ENCODE measurements at regions not wholly inside any gene's neighbourhood (a gene's known extent, or its start where the extent isn't known, plus 50 kb on each side); places are given as distances from the start of the nearest gene placed in this dataset.

DNA sequence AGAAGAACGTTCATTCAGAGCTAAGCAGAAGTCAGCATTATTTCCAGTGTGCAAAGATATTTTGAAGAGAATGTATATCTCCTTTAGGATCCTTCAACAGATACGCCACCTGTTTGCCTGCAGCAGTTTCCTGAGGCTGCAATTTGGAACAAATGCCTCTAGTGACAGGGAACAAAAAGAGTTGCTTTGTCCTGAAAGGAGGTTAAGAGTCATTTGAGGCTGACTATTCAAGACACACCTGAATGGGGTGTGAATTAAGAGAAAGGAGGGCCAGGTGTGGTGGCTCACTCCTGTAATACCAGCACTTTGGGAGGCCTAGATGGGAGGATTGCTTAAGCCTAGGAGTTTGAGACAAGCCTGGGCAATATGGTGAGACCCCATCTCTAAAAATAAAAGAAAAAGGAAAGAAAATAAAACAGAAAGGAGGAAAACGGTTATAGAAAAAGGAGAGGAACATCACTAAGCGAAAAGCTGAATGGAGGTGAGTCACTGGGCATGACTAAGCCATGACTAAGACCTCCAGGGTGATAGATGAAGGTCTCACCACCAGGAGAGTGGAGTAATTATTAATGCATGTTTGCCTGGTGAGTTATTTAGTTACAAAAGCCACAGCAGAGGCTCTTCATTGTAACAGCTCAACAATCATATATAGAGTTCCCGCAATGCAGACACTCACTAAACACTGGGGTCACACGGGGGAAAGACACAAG, 255.2 kb upstream of the TNC start:
- no peak for DNase-seq

DNA sequence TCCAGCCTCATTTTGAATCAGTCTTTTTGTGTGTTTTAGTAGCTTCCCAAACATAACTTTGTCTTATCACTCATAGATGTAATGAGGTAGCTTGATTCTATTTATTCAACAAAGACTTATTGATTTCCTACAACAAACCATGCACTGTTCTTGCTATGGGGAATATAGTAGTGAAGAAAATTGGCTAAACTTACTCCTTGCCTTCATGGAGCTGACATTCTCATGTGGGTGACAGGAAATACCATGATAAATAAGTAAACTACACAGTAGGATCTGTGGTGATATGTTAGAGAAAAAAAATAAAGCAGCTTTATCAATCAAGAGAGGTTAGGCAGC, 255.7 kb upstream of the TNC start:
- no peak for DNase-seq

DNA sequence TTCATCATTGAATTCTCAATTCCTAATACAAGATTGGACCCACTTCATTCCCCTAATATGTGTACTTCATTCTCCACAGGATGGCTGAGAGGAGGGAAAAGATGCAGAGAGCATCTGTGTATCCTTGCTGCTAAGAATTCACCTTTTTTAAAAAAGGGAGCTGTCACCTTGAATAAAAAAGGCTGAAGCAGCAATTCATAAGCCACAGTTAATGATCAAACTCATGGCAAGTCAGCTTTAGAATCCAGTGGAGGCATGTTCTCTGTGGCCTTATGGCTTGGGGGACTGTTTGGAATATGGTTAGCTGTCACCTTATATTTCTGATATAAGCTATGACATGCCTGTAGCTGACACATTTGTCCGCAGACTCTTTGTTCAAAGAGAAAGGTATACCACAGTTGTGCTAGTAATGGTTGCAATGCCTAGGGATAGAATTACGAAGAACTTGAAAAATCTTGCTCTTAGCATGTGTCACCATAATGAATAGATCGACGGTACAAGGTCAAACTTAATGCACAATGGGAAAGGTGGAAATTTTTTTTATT, 256.8 kb upstream of the TNC start:
- DNase-seq: no peak

DNA sequence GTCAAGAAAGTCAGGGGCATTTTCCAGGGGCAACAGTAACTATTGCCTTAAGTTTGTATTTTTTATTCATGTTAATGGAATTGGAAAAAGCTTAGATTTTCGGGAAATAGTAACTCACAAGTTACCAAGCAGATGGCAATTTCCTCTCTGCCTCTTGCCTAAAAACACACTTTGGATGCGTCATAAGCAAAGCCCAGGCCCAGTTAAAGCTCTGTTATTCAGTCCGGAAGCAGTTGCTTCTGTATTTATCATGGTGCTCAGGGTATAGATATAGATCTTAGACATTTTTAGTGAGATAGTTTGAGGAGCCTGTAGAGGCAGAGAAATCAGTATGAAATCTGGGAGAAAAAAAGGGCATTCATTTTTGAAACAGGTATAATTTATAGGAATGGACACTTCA, 260.3 kb upstream of the TNC start:
- DNase-seq: no peak

DNA sequence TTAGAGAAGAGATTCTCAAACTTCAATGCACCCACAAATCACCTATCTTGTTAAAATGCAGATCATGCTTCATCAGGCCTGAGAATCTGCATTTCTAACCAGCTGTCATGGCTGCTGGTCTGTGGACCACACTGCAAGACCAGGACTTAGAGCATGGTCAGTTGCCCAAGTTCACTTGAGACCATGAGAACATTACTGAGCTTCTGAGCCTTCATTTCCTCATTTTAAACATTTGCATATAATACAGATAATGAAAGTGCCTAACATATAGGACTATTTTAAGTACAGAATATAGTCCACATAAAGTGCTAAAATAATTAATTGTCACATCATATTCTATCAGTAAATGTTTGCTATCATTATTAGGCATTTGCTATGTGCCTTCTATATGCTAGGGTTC, 260.8 kb upstream of the TNC start:
- DNase-seq: no peak

DNA sequence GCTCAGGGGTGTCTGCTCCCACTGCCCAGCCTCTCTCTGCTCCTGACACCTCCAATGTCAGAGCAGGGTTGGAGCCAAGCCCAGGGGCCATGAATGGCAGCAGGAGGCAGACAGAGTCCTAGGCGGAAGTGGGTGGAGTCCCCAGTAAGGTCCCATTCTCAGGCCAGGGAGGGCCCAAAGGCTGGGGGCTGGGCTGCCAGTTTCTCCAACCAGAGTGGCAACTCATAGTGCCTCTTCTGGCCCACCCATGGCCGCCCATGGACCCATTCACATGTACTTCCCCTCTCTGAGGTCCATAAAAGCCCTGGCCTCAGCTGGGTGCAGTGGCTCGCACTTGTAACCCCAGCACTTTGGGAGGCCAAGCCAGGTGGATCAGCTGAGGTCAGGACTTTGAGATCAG, 261.8 kb upstream of the TNC start:
- DNase-seq: no peak

DNA sequence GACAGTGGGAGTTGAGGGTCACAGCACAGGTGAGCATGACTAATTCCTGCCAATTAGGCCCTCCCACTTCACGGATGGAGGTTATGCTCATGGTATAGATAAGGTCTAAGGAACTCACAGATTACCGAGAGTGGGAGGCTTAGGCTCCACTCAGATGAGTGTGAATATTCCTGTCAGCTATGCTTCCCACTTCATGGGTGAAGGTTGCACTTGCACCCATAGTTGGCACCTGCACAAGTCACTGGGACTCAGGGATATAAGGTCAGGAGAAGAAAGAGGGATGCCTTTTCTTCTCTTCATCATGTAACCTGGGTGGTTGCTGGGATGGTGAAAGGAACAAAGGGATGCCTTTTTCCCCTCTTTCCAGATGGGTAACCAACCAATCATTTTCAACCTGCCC, 264.9 kb upstream of the TNC start:
- no peak for DNase-seq

DNA sequence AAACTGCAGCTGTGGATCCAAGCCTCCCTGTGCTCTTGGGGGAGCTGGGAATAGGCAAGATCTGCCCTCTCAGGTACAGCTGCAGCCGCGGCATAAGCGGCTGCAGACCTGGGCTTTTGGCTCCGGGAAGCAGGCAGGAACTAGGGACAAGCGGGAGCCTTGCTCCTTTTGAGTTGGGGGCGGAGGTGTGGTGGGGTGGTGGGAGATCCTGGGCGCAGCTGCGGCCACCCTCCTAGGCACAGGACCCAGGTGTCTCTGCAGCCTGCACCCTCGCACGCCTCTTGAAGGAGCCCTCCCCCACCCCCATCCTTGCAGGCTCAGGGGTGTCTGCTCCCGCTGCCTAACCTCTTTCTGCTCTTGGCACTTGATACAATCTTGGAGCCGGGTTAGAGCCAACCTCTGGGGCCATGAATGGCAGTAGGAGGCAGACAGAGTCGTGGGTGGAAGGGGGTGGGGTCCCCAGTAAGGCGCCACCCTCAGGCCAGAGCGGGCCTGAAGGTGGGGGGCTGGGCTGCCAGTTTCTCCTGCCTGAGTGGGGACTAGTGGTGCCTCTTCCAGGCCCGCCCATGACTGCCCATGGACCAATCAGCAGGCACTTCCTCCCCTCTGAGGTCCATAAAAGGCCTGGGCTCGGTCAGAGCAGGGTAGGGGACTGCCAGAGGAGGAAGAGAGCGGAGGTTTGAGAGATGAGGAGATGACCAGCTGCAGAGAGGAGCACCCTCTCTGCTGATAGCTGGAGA, 267.6 kb upstream of the TNC start:
- DNase-seq: no peak

DNA sequence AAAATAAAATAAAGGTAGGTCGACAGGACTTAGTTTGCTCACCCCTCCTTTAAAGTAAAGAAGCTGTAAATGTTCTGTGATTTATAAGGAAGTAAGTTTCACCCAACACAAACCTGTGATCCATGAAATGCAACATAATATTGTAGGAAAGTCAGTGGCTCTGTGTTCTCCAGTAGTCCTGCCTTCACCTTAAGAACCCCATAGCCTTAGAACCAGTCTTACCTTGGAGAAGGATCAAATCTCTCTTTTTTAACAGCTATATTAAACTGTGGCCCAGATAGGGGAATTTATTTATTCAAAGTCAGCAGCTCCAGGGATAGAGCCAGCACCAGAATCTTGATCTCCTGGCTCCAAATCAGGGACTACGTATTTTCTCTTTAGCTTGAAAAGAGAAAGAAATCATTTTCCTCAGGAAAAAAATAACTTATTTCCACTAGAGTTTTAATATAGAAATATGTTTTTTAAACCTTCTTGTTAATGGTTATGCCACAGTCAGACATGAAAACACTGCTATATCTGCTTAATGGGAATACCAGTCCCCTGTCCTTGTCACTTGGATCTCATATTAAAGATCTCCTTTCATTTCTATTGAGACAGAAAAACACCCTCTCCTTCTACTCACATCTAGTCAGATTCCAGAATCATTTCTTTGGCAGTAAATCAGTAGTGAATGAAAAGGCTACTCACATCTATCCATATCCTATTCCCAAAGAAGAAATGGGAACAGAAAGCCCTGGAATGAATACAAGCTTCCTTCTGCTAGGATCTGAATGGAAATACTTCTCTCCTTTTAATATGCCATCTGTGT, 269.2 kb upstream of the TNC start:
- no peak for DNase-seq

DNA sequence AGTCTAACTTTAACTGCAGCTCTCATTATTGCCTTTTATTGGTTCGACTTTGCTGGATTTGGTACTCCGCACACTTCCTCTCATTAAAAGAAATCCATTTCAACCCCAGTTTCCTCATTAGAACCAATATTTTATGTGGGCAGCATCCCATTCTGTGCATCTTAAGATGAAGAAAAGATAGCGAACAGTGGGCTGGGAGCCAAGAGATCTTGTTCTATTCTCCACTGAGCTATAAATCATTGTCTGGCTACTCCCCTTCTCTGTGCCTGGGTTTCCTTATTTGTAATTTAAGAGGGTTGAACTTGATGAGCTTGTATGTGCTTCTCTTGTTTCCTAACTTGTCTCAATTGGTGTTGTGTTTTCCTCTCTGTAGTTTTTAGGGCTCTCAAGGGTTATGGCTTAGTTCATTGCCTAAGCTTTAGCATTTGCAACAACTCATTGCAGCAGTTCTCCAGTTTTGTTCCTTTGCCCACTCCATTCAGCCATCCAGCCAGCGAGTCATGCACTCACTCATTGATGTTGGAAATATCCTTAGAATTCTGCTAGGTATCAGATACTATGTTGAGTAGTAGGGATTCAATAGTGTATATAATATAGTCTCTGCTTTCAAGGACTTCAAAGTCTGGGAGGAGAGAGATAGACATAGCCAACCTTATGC, 273.3 kb upstream of the TNC start:
- DNase-seq: no peak

DNA sequence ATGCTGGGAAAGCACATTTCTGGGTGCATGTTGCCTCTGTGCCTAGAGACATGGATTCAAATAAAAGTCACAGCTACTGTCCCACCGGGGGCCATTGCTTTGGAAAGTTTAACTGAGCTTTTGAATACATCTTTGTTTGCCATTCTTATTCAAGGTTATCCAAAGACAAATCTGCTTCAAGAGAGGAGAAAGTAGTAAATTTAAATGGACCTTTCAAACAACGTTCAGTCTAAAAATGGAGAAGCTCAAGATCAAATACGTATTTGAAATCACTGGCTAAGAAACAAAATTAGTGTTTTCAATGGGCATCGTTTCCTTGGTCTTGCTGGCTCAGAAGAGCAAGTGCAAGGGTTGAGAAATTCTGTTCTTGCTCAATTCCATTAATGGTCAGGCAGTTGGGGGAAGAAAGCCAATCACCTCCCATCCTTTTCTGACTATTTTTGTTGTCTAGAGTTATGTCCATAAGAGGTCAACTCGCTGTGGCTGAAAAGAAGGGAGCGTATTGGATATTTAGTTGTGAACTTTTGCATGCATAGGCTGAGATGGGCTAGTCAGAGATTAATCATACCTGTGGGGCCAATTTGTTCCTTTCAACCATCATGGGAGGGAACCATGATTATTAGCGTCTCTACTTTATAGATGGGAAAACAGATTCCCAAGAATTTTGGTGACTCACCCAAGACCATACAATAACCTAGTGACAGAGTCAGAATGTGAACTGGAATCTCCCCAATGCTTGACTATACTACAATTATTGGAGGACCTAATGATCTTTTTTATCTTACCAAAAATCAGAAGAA, 276.2 kb upstream of the TNC start:
- DNase-seq: no peak

DNA sequence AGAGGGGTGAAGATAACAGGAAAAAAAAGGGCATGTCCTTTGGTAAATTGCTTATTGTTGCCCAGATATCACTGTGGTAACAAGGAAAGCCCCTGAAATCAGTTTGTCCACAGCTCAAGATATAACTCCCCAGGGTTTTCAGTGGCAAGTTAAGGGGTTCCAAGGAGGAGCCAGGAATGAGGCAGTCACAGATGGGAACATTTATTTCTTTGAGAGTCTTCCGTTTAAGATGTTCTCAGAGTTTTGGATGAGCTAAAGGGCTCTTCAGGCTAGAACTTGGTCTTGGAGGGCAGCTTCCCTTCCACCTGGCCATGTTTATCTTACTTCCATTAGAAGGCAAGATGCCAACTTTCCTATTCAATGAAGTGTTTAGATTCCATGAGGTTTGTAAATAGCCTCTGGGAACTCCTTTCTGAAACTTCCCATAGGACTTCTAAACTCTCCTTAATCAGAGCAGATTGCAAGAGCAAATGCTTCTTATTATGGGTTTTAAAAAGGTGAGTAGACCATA, 277.6 kb upstream of the TNC start:
- peak; percentile 8 for DNase-seq

DNA sequence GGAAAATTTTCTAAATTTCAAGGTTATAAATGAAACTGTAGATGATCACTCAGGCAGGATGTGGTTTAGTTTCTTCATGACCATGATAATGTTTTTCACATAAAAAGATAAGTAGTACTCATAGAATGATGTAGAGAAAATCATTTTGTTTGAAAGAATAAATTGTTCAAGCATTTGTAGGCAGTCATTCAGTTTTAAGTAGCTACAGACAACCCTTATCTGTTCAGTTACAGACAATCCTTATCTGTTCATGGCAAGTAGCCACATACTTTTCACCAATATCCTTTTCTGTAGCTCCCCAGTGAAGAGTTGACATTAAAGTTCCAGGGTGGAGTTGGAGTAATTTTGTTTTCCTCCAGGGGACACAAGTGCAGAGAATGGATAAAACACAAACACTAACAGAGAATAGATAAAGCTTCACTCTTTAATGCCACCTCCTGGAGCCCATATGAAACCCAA, 278.1 kb upstream of the TNC start:
- DNase-seq: no peak

DNA sequence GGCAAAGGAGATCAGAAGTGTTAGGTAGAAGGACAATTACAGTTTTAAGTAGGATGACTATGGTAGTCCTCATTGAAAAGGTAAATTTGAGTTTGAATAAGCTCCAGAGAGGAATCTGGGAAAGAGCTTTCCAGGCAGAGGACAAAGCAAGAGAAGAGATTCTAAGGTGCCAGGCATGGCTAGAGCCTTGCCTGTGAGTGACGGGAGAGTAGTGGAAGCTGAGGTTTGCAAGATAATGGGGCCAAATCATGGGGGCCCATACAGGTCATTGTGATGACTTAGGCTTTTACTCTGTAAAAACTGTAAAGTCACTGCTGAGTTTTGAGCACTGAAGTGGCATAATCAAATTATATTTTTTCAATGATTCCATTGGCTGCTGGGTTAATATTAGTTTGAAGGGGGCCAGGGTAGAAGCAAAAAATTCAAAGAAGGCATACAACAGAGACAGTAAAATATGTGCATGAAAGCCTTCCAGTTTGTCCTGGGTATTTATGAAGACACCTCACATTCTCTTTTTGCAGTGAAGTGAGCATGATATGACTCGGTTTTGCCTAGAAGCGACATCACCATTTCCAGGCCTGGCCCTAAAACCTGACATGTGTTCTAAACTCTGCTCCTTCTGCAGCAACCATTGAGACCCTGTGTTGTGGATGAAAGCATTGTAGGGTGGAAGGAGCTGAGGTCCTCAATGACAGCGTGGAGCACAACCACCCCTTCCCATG, 279.8 kb upstream of the TNC start:
- DNase-seq: no peak

DNA sequence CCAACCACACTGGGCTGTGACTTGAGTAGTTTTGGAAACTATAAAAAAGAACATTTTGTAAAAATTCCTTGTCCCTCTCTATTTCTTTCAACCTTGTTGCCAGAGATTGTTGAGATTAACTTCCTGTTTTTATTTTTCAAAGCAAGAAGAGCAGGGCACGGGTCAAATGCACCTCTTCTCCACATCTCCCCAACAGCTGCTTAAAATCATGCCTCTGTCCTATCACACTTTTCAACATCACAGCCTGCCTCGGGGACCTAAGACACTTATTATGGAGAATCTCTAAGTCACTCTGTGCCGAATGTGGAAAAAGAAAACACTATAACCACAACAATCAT, 280.3 kb upstream of the TNC start:
- DNase-seq: no peak

DNA sequence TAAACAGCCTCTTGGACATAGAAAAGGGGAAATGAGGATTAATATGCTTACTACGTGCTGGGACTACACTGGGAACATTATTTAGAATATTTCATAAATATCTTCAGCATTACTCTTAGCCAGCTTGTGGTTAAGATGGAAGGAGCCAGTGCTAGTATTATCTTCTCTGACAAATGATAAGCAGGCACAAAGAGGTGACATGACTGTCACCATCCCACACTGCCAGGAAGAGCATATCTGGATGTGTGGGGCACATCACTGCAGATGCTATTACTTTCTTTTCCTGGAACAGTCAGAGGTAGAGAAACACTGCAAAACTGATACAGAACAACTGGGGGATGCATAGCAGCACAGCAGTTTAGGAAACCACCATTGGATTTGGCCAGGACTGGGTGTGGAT, 281.0 kb upstream of the TNC start:
- no peak for DNase-seq

DNA sequence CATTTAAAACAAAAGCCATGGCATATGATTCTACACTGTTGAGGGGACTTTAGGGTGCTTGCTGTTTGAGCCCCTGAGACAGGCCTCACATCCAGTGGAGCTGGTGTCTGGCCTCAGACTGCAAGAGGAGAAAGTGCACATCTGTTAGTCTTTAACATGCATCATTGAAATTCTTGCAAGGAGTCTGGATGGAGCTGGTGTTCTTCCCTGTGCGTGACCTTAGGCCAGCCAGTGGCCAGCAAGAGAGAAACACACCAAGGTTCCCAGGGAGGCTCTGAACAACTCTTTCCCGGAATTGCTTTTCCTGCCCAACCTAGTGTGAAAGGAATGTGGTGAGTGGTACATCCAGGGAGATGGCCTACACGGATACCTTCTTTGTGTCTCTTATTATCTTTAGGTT, 282.8 kb upstream of the TNC start:
- no peak for DNase-seq

DNA sequence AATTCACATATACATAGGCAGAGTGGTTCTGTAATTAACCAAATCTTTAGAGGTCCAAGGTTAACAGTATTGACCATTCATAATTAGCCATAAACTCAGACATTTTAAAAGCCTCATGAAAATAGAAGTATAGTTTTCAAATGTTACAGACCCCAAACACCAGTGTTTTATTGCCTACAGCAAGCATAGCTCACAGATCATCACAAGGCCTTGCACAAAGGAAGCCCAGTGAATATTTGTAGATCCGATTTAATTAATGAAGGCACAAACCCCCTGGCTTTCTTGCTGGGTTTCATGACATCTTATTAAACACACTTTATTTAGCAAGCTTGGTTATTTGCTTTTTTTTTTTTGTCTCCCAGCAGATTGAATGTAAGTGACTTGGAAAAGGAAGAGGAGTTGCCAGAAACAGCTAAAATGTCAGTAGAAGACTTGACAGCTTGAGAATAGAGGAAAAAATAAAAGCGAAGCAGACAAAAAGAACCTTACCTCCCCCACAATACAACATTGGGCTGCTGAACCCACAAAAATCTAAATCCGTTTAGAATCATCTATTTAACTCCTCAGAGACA, 283.9 kb upstream of the TNC start:
- DNase-seq: no peak

DNA sequence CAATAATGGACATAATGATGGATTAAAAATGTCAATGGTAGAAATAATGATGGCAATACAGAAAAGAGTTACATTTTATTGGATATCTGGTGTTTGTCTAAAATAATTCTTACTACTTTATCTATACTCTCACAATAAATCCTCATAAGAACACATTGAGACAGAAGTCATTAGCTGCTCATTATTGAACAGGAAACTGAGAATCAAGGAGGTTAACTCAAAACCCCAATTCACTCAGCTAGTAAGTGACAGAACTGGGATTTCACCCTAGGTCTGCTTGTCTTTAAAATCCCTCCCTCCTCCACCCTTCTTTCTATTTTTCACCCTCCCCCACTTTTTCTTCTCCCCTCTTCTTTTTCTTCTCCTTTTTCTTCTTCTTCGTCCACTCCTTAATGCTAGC, 285.8 kb upstream of the TNC start:
- DNase-seq: no peak

DNA sequence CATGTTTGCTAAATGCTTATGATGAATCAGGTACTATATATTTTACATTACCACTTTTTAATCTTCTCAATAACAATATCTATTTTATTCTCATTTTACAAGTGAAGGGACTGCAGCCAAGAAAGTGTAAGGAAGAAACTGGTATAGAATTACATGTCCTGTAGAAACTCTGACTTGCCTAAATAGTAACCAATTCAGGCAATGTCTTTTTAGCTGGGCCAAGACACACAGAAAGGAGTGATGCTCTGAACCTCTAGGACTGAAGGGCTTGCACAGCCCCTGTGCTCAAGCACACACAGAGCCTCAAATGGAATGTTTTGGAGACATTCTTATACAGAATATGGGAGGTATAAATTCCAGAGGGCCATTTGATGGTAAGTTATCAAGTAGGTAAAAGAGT, 286.4 kb upstream of the TNC start:
- no peak for DNase-seq

DNA sequence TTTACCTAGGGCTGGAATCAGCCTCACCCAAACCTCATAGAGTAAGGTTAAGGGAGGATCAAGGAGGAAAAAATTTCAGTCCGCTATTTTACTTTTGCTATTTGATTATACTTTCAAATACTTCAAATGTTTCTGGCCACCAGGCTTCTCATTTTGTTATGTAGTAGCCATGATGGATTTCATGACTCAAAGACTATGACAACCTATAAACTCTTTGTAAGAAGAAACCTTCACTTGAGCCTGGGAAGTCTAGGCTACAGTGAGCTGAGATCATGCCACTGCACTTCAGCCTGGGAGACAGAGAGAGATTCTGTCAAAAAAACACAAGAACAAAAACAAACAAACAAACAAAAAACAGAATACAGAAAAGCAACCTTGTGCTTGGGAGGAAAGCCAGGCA, 293.6 kb upstream of the TNC start:
- DNase-seq: no peak
